ENCODE measurements at regions not wholly inside any gene's neighbourhood (a gene's known extent, or its start where the extent isn't known, plus 50 kb on each side); places are given as distances from the start of the nearest gene placed in this dataset.

- no peak overlapping the region for H3K27ac ChIP-seq (ENCODE audit: low read length)
- ATAC-seq (no peak), DNase-seq (no peak)
- no peaks in the 10 kb centered on the region for H3K4me1 ChIP-seq (ENCODE audit: insufficient read depth, low read length)
- H3K27me3 ChIP-seq (ENCODE audit: low read length) = peaks cover 30% of the 10 kb centered on the region
- CTCF ChIA-PET = no interaction called here
- H2AFZ ChIP-seq (ENCODE audit: low read length) = no peak overlapping the region
- no peaks in the 10 kb centered on the region for H3F3A ChIP-seq (ENCODE audit: low read length, unreplicated experiment)
- no peak overlapping the region for H3K9ac ChIP-seq (ENCODE audit: low read length)
- no peak for TF ChIP-seq EZH2phosphoT487 (IDR thresholded peaks at IDR 0.05; ENCODE audit: borderline replicate concordance, low read length)
- no peak for TF ChIP-seq EZH2 (IDR thresholded peaks at IDR 0.05; ENCODE audit: low read length, unreplicated experiment)
- no peak for TF ChIP-seq CTCF (conservative IDR thresholded peaks at IDR 0.05; ENCODE audit: low read depth, low read length)
- POLR2A ChIA-PET (ENCODE audit: unreplicated experiment) = no interaction called here
- H3K4me2 ChIP-seq (ENCODE audit: low read length) = no peak overlapping the region
- no peaks in the 10 kb centered on the region for H3K79me2 ChIP-seq (ENCODE audit: low read length)
- H3K36me3 ChIP-seq (ENCODE audit: low read depth, low read length) = no peaks in the 10 kb centered on the region
- H3K9me2 ChIP-seq (replicated peaks; ENCODE audit: low read length) = no peaks in the 10 kb centered on the region
- H3K4me3 ChIP-seq (ENCODE audit: low read length) = no peak overlapping the region
- intact Hi-C loops (cut with micrococcal nuclease) = no loop called here
- no TSS peak for BruUV-seq (replicated peaks)
- no peaks in the 10 kb centered on the region for H3K9me3 ChIP-seq (ENCODE audit: low read length)
- H4K20me1 ChIP-seq (ENCODE audit: low read length) = no peaks in the 10 kb centered on the region
These were observed 127.2 kb upstream of the PPP2R2D start for GRCh38 chr10:131773370-131774343.

- Histone ChIP-seq H2AFZ (ENCODE audit: low read length) (no peak overlapping the region), H3K27ac (ENCODE audit: low read length) (no peak overlapping the region), H3K9me3 (ENCODE audit: low read length) (no peaks in the 10 kb centered on the region), H3K4me2 (ENCODE audit: low read length) (no peak overlapping the region), H3K27me3 (ENCODE audit: low read length) (peaks cover 30% of the 10 kb centered on the region), H3K4me3 (ENCODE audit: low read length) (no peak overlapping the region), H3K36me3 (ENCODE audit: low read depth, low read length) (no peaks in the 10 kb centered on the region), H3K9ac (ENCODE audit: low read length) (no peak overlapping the region), H3F3A (ENCODE audit: low read length, unreplicated experiment) (no peaks in the 10 kb centered on the region), H4K20me1 (ENCODE audit: low read length) (no peaks in the 10 kb centered on the region), H3K9me2 (replicated peaks; ENCODE audit: low read length) (no peaks in the 10 kb centered on the region), H3K4me1 (ENCODE audit: insufficient read depth, low read length) (no peaks in the 10 kb centered on the region), H3K79me2 (ENCODE audit: low read length) (no peaks in the 10 kb centered on the region)
- intact Hi-C loops (cut with micrococcal nuclease) = no loop called here
- TF ChIP-seq EZH2 (IDR thresholded peaks at IDR 0.05; ENCODE audit: low read length, unreplicated experiment) (no peak), EZH2phosphoT487 (IDR thresholded peaks at IDR 0.05; ENCODE audit: borderline replicate concordance, low read length) (no peak), CTCF (conservative IDR thresholded peaks at IDR 0.05; ENCODE audit: low read depth, low read length) (no peak)
- ChIA-PET CTCF (no interaction called here), POLR2A (ENCODE audit: unreplicated experiment) (no interaction called here)
- BruUV-seq (replicated peaks) = no TSS peak
- DNase-seq (no peak), ATAC-seq (no peak)
These were observed 126.1 kb upstream of the PPP2R2D start for GRCh38 chr10:131774681-131775085.

GRCh38 chr10:131775433-131775832, 125.4 kb upstream of the PPP2R2D start:
- no peaks in the 10 kb centered on the region for H3K9me2 ChIP-seq (replicated peaks; ENCODE audit: low read length)
- ATAC-seq (no peak), DNase-seq (no peak)
- ChIA-PET CTCF (no interaction called here), POLR2A (ENCODE audit: unreplicated experiment) (no interaction called here)
- peaks cover 25% of the 10 kb centered on the region for H3K27me3 ChIP-seq (ENCODE audit: low read length)
- H2AFZ ChIP-seq (ENCODE audit: low read length) = no peak overlapping the region
- no peak for TF ChIP-seq EZH2phosphoT487 (IDR thresholded peaks at IDR 0.05; ENCODE audit: borderline replicate concordance, low read length)
- no peak for TF ChIP-seq CTCF (conservative IDR thresholded peaks at IDR 0.05; ENCODE audit: low read depth, low read length)
- TF ChIP-seq EZH2 (IDR thresholded peaks at IDR 0.05; ENCODE audit: low read length, unreplicated experiment) = no peak
- BruUV-seq (replicated peaks) = no TSS peak
- no peaks in the 10 kb centered on the region for H3K9me3 ChIP-seq (ENCODE audit: low read length)
- H4K20me1 ChIP-seq (ENCODE audit: low read length) = no peaks in the 10 kb centered on the region
- H3F3A ChIP-seq (ENCODE audit: low read length, unreplicated experiment) = no peaks in the 10 kb centered on the region
- H3K9ac ChIP-seq (ENCODE audit: low read length) = no peak overlapping the region
- intact Hi-C loops (cut with micrococcal nuclease) = no loop called here
- no peaks in the 10 kb centered on the region for H3K4me1 ChIP-seq (ENCODE audit: insufficient read depth, low read length)
- H3K79me2 ChIP-seq (ENCODE audit: low read length) = no peaks in the 10 kb centered on the region
- H3K36me3 ChIP-seq (ENCODE audit: low read depth, low read length) = no peaks in the 10 kb centered on the region
- no peak overlapping the region for H3K4me2 ChIP-seq (ENCODE audit: low read length)
- no peak overlapping the region for H3K4me3 ChIP-seq (ENCODE audit: low read length)
- H3K27ac ChIP-seq (ENCODE audit: low read length) = no peak overlapping the region
